Endodermal cell (in vitro differentiated cells): ENCODE measurements at regions not wholly inside any gene's neighbourhood (a gene's known extent, or its start where the extent isn't known, plus 50 kb on each side); places are given as distances from the start of the nearest gene placed in this dataset.
A peak's percentile ranks its signal among the peaks of the same experiment; 100 is the strongest.

Experiments used
- DNase-seq: peaks from one replicate; pipeline ENCODE4 v3.0.0-alpha.2; 2017
- H3K27ac ChIP-seq: 2 replicates; pipeline ENCODE4 v1.5.1; 2013; ENCODE audit warnings: mild to moderate bottlenecking, low read depth, low read length, moderate library complexity
- H3K27me3 ChIP-seq: 2 replicates; pipeline ENCODE4 v1.6.1; 2013; ENCODE audit warnings: mild to moderate bottlenecking, low read length, moderate library complexity; ENCODE audit not compliant: insufficient read depth, control insufficient read depth, poor library complexity, severe bottlenecking
- H3K36me3 ChIP-seq: 2 replicates; pipeline ENCODE4 v1.7.0; 2013; ENCODE audit warnings: mild to moderate bottlenecking, low read length, moderate library complexity; ENCODE audit not compliant: control insufficient read depth, insufficient read depth
- H3K4me1 ChIP-seq: one replicate; pipeline ENCODE4 v1.7.0; 2013; ENCODE audit warnings: low read length; ENCODE audit not compliant: control insufficient read depth, insufficient read depth
- H3K4me3 ChIP-seq: 2 replicates; pipeline ENCODE4 v1.5.1; 2013; ENCODE audit warnings: mild to moderate bottlenecking, low read length, moderate library complexity
- H3K9ac ChIP-seq: 2 replicates; pipeline ENCODE4 v1.6.1; 2013; ENCODE audit warnings: mild to moderate bottlenecking, low read length, moderate library complexity; ENCODE audit not compliant: poor library complexity, severe bottlenecking; ENCODE audit errors: extremely low read depth
- H3K9me3 ChIP-seq: 2 replicates; pipeline ENCODE4 v1.6.1; 2013; ENCODE audit warnings: mild to moderate bottlenecking, low read length, moderate library complexity; ENCODE audit not compliant: control insufficient read depth
- H3K27ac Mint-ChIP-seq: 2 replicates; pipeline ENCODE4 v1.8.0; 2020; ENCODE audit warnings: mixed read lengths
- H3K27me3 Mint-ChIP-seq: 2 replicates; pipeline ENCODE4 v1.8.0; 2021; ENCODE audit warnings: mild to moderate bottlenecking, mixed read lengths; ENCODE audit not compliant: insufficient read depth
- H3K36me3 Mint-ChIP-seq: 2 replicates; pipeline ENCODE4 v1.8.0; 2020; ENCODE audit warnings: low read depth, mixed read lengths
- H3K4me1 Mint-ChIP-seq: 2 replicates; pipeline ENCODE4 v1.8.0; 2020; ENCODE audit warnings: mixed read lengths
- H3K4me3 Mint-ChIP-seq: 2 replicates; pipeline ENCODE4 v1.8.0; 2020; ENCODE audit warnings: mild to moderate bottlenecking, moderate library complexity, mixed read lengths
- H3K9me3 Mint-ChIP-seq: 2 replicates; pipeline ENCODE4 v1.8.0; 2020; ENCODE audit warnings: mild to moderate bottlenecking, mixed read lengths
- CTCF ChIP-seq: fragments of 200-600 bp; sonication (generic); conservative IDR thresholded peaks from 2 replicates; pipeline ENCODE4 v1.5.0; 2021; ENCODE audit warnings: antibody characterized with exemption, mild to moderate bottlenecking
- WGBS, 2 experiments: methylation state at CpG; one replicate each; pipeline versions ENCODE4 v1.1.5 to v1.1.7; 2013; ENCODE audit warnings: missing lambda C conversion rate in 2 of 2, mixed read lengths in 1 of 2; ENCODE audit not compliant: insufficient coverage in 1 of 2, insufficient read length in 1 of 2; 5-methylcytosine and 5-hydroxymethylcytosine counted together

- no peak for TF ChIP-seq CTCF
- Mint-ChIP-seq H3K4me3 (no peak overlapping the region), H3K9me3 (peaks cover 45% of the 10 kb centered on the region)
Measured at GRCh38 chrX:146451136-146451535, 358.4 kb upstream of the CXorf51B start.

GRCh38 chrX:146454363-146454762 is 355.2 kb upstream of the CXorf51B start:
- Histone ChIP-seq H3K36me3 (no peaks in the 10 kb centered on the region), H3K9me3 (peaks cover 19% of the 10 kb centered on the region), H3K4me1 (no peaks in the 10 kb centered on the region), H3K4me3 (no peak overlapping the region), H3K27me3 (no peaks in the 10 kb centered on the region), H3K9ac (no peak overlapping the region), H3K27ac (no peak overlapping the region)
- H3K27me3 Mint-ChIP-seq: no peaks in the 10 kb centered on the region
- no peaks in the 10 kb centered on the region for H3K4me1 Mint-ChIP-seq
- TF ChIP-seq CTCF: no peak
- no peak for DNase-seq
- peaks cover 35% of the 10 kb centered on the region for H3K9me3 Mint-ChIP-seq
- H3K4me3 Mint-ChIP-seq: no peak overlapping the region
- H3K27ac Mint-ChIP-seq: no peak overlapping the region
- no peaks in the 10 kb centered on the region for H3K36me3 Mint-ChIP-seq

More at GRCh38 chrX:146451136-146451535, 358.4 kb upstream of the CXorf51B start:
- Histone ChIP-seq H3K4me3 (no peak overlapping the region), H3K27ac (no peak overlapping the region), H3K9me3 (peaks cover 16% of the 10 kb centered on the region), H3K27me3 (no peaks in the 10 kb centered on the region), H3K4me1 (no peaks in the 10 kb centered on the region), H3K9ac (no peak overlapping the region), H3K36me3 (no peaks in the 10 kb centered on the region)
- H3K4me1 Mint-ChIP-seq: no peaks in the 10 kb centered on the region
- DNase-seq: no peak
- H3K36me3 Mint-ChIP-seq: no peaks in the 10 kb centered on the region
- WGBS, 2 experiments: 82% methylated on average over 1 of the region's 1 CpG; no CpG with 5 or more reads in 1 of the 2 experiments
- no peaks in the 10 kb centered on the region for H3K27me3 Mint-ChIP-seq
- no peak overlapping the region for H3K27ac Mint-ChIP-seq

GRCh38 chrX:146456058-146456457 is 353.5 kb upstream of the CXorf51B start:
- peaks cover 37% of the 10 kb centered on the region for H3K9me3 Mint-ChIP-seq
- no peak overlapping the region for H3K4me3 Mint-ChIP-seq
- 75% methylated on average over 1 of the region's 2 CpGs; no CpG with 5 or more reads in 1 of the 2 experiments for WGBS, 2 experiments

More at GRCh38 chrX:146456058-146456457, 353.5 kb upstream of the CXorf51B start:
- Mint-ChIP-seq H3K27me3 (no peaks in the 10 kb centered on the region), H3K4me1 (no peaks in the 10 kb centered on the region), H3K36me3 (no peaks in the 10 kb centered on the region), H3K27ac (no peak overlapping the region)
- Histone ChIP-seq H3K9ac (no peak overlapping the region), H3K9me3 (peaks cover 28% of the 10 kb centered on the region), H3K36me3 (no peaks in the 10 kb centered on the region), H3K4me3 (no peak overlapping the region), H3K27ac (no peak overlapping the region), H3K4me1 (no peaks in the 10 kb centered on the region), H3K27me3 (no peaks in the 10 kb centered on the region)
- peak; percentile 48 for TF ChIP-seq CTCF
- DNase-seq: no peak
